HepG2 (cell line): ENCODE measurements at regions not wholly inside any gene's neighbourhood (a gene's known extent, or its start where the extent isn't known, plus 50 kb on each side); places are given as distances from the start of the nearest gene placed in this dataset.

ENCODE experiments used
- ATAC-seq: fragments of 200-7000 bp; cut with Tn5 transposase; 3 replicates; pipeline ENCODE4 v1.9.1; 2020; ENCODE audit warnings: mild to moderate bottlenecking, moderate library complexity
- BruUV-seq: library from RNA; stranded (reverse); fragments of 400-500 nt; replicated peaks from 2 replicates; lab custom pipeline; 2021; lab: Mats Ljungman, UMichigan
- CTCF ChIA-PET: fragments of 300-600 bp; formaldehyde crosslinking; extraction: SDS; loops from one replicate; lab custom pipeline; 2021; ENCODE audit warnings: low total read pairs, inconsistent platforms, low intra/inter-chr PET ratio; lab: Yijun Ruan, JAX
- POLR2A ChIA-PET: fragments of 350-600 bp; sonication (Branson Sonifier 250); formaldehyde crosslinking; loops from one replicate; lab custom pipeline; 2020; ENCODE audit warnings: antibody characterized with exemption, inconsistent platforms; lab: Yijun Ruan, JAX
- DNase-seq: peaks from one replicate; pipeline ENCODE4 v3.0.0-alpha.2; 2015; ENCODE audit warnings: low spot score
- FAIRE-seq: peaks from 3 replicates; lab custom pipeline; 2011; peaks lifted over from hg19 to GRCh38; lab: Jason Lieb, UNC
- H2AFZ ChIP-seq: one replicate; pipeline ENCODE4 v1.6.1; 2011; ENCODE audit warnings: low read length, inconsistent platforms
- H3K27ac ChIP-seq: fragments of 300-600 bp; 3 replicates; pipeline ENCODE4 v1.8.0; 2011; ENCODE audit warnings: mixed run types, mild to moderate bottlenecking, mixed read lengths, low read length, inconsistent platforms; ENCODE audit not compliant: insufficient read depth; ENCODE audit errors: extremely low read length
- H3K27me3 ChIP-seq, 2 experiments: fragments of 200-600 bp in 1 of 2; 2 replicates in 1 of 2; 3 replicates in 1 of 2; pipeline versions ENCODE4 v1.6.0 to v1.8.0; 2011; ENCODE audit warnings: low read length in 2 of 2, mild to moderate bottlenecking in 2 of 2, moderate library complexity in 2 of 2, inconsistent platforms in 1 of 2; ENCODE audit not compliant: insufficient read depth in 2 of 2, control insufficient read depth in 1 of 2
- H3K36me3 ChIP-seq, 2 experiments: fragments of 200-600 bp in 1 of 2; replicated peaks in 1 of 2; 2 replicates in 1 of 2; 3 replicates in 1 of 2; pipeline versions ENCODE4 v1.5.1 to v1.8.0; 2011; ENCODE audit warnings: low read length in 2 of 2, inconsistent platforms in 1 of 2; ENCODE audit not compliant: insufficient read depth in 2 of 2, control insufficient read depth in 1 of 2
- H3K4me1 ChIP-seq: 2 replicates; pipeline ENCODE4 v1.5.1; 2012; ENCODE audit warnings: low read length, inconsistent platforms; ENCODE audit not compliant: insufficient read depth
- H3K4me2 ChIP-seq: 2 replicates; pipeline ENCODE4 v1.6.0; 2011; ENCODE audit warnings: low read depth, low read length, inconsistent platforms
- H3K4me3 ChIP-seq, 3 experiments: fragments of 200-600 bp in 1 of 3; sonication (generic), shearing (Covaris generic) in 1 of 3; replicated peaks in 1 of 3; 2 replicates each; pipeline ENCODE4 v1.5.1; 2011 to 2016; ENCODE audit warnings: low read length in 3 of 3, inconsistent platforms in 2 of 3, low read depth in 2 of 3, mild to moderate bottlenecking in 2 of 3, control low read depth in 1 of 3, mixed read lengths in 1 of 3; ENCODE audit not compliant: insufficient read depth in 1 of 3
- H3K79me2 ChIP-seq: one replicate; pipeline ENCODE4 v1.6.1; 2011; ENCODE audit warnings: low read length, inconsistent platforms; ENCODE audit not compliant: insufficient read depth
- H3K9ac ChIP-seq: 2 replicates; pipeline ENCODE4 v1.6.0; 2011; ENCODE audit warnings: mild to moderate bottlenecking, low read depth, low read length, inconsistent platforms; ENCODE audit not compliant: insufficient read depth
- H3K9me3 ChIP-seq: 2 replicates; pipeline ENCODE4 v1.5.1; 2012; ENCODE audit warnings: mild to moderate bottlenecking, low read length
- H4K20me1 ChIP-seq: 2 replicates; pipeline ENCODE4 v1.6.0; 2011; ENCODE audit warnings: inconsistent platforms, mild to moderate bottlenecking, low read length, moderate library complexity; ENCODE audit not compliant: insufficient read depth
- GLI4 ChIP-seq: sonication (generic); formaldehyde crosslinking; IDR thresholded peaks from 2 replicates; pipeline ENCODE4 v1.5.1; 2020; ENCODE audit warnings: missing genetic modification reagents, mild to moderate bottlenecking, moderate library complexity, borderline replicate concordance
- HNRNPL ChIP-seq: fragments of 200-400 bp; formaldehyde crosslinking; IDR thresholded peaks from 2 replicates; pipeline ENCODE4 v1.6.1; 2017; ENCODE audit warnings: mild to moderate bottlenecking, low read depth, low read length
- IRF1 ChIP-seq: sonication (generic); formaldehyde crosslinking; IDR thresholded peaks from 2 replicates; pipeline ENCODE4 v1.4.0; 2020; ENCODE audit warnings: low read depth, mild to moderate bottlenecking, missing genetic modification reagents
- MBNL3 ChIP-seq: fragments of 250-450 bp; sonication (Bioruptor Pico); conservative IDR thresholded peaks from 2 replicates; pipeline ENCODE4 v1.8.0; 2022; ENCODE audit warnings: mild to moderate bottlenecking, inconsistent platforms
- NFYB ChIP-seq: sonication (generic); formaldehyde crosslinking; IDR thresholded peaks from 2 replicates; pipeline ENCODE4 v1.4.0; 2020; ENCODE audit warnings: missing genetic modification reagents
- SATB2 ChIP-seq: sonication (generic); formaldehyde crosslinking; IDR thresholded peaks from 2 replicates; pipeline ENCODE4 v1.5.0; 2020; ENCODE audit warnings: missing genetic modification reagents
- SIX4 ChIP-seq: sonication (generic); formaldehyde crosslinking; IDR thresholded peaks from 2 replicates; pipeline ENCODE4 v1.4.0; 2020; ENCODE audit warnings: missing genetic modification reagents
- TAF15 ChIP-seq: fragments of 200-400 bp; formaldehyde crosslinking; IDR thresholded peaks from one replicate; pipeline ENCODE4 v1.6.1; 2018; ENCODE audit warnings: mild to moderate bottlenecking, low read depth, low read length; ENCODE audit not compliant: poor library complexity, severe bottlenecking
- TCF7L2 ChIP-seq: IDR thresholded peaks from 2 replicates; pipeline ENCODE4 v1.6.1; 2011; ENCODE audit warnings: mild to moderate bottlenecking, low read depth, low read length, moderate library complexity
- ZMYM4 ChIP-seq: sonication (generic); formaldehyde crosslinking; IDR thresholded peaks from 2 replicates; pipeline ENCODE4 v1.8.1; 2023; ENCODE audit warnings: mild to moderate bottlenecking, missing genetic modification reagents
- ZNF143 ChIP-seq: sonication (generic); formaldehyde crosslinking; IDR thresholded peaks from 2 replicates; pipeline ENCODE4 v1.4.0; 2020; ENCODE audit warnings: missing genetic modification reagents
- ZNF615 ChIP-seq: sonication (generic); formaldehyde crosslinking; IDR thresholded peaks from 2 replicates; pipeline ENCODE4 v1.5.0; 2020; ENCODE audit warnings: mild to moderate bottlenecking, missing genetic modification reagents, borderline replicate concordance
- ZNF629 ChIP-seq: sonication (generic); formaldehyde crosslinking; conservative IDR thresholded peaks from 2 replicates; pipeline ENCODE4 v1.5.0; 2020; ENCODE audit warnings: missing genetic modification reagents
- ZNF761 ChIP-seq: sonication (generic); formaldehyde crosslinking; conservative IDR thresholded peaks from 2 replicates; pipeline ENCODE4 v1.4.0; 2020; ENCODE audit warnings: mild to moderate bottlenecking, missing genetic modification reagents
- WGBS: methylation state at CpG from one replicate; pipeline ENCODE4 v1.1.6; 2017; ENCODE audit warnings: low lambda C conversion rate; 5-methylcytosine and 5-hydroxymethylcytosine counted together
- in situ Hi-C: cut with HindIII; loops from 2 replicates; pipeline ENCODE4 v1.10.0; 2017; ENCODE audit warnings: low pct_unique_long_range_greater_than_20kb; ENCODE audit not compliant: extremely low pct_ligation_motif_present
- intact Hi-C: fragments of 100-400 bp; cut with micrococcal nuclease; formaldehyde crosslinking; loops from one replicate; pipeline ENCODE4 v1.10.0; 2022; ENCODE audit not compliant: unreplicated experiment
- TF ChIP-seq, protein P1 (sequence below): sonication (generic); formaldehyde crosslinking; IDR thresholded peaks from 2 replicates; pipeline ENCODE4 v1.4.0; 2020; ENCODE audit warnings: missing genetic modification reagents
- TF ChIP-seq, protein P2 (sequence below): sonication (generic); formaldehyde crosslinking; IDR thresholded peaks from 2 replicates; pipeline ENCODE4 v1.4.0; 2020; ENCODE audit warnings: missing genetic modification reagents; ENCODE audit errors: not compliant biosample characterization

DNA sequence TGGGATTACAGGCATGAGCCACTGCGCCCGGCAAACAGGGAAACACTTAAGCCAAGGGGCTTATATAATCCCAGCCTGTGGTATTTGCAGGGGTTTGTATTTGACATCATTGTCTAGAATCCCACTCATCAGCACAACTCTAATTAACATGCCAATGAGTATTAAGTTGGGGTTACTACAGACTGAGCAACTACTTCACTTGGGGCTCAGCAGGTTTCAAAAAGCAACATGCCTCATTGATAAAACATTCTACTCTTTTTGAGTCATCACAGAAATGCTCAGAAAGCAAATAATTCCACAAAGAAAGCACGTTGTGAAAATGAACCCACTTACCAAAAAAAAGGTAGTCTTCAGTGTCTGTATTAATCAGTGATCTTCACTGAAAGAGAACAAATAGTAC is 236.9 kb upstream of the CELF2 start (continued):
- no peak for TF ChIP-seq MBNL3

DNA sequence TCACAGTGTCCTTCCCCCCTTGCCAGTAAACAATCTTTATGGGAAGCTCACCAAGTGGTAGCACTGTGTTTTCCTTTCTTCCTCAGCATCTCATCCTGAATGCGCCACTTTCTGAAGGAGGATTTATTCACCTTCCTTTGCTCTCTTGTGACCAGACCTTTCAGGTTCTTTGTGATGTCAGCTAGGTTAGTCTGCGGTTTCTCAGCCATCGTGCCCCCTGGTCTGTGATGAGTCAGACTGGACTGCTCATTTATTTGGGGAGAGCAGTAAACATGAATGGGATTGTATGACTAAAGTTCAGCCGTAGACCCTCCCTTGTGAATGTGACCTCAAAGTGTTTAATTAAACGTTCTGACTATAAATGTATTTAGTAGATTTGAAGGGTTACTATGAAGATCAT is 235.1 kb upstream of the CELF2 start:
- TF ChIP-seq TCF7L2: no peak
- no peak for TF ChIP-seq ZNF143
- TF ChIP-seq TAF15: no peak
- TF ChIP-seq IRF1 (CRISPR knock-in tag): no peak
- TF ChIP-seq, protein P1, sequence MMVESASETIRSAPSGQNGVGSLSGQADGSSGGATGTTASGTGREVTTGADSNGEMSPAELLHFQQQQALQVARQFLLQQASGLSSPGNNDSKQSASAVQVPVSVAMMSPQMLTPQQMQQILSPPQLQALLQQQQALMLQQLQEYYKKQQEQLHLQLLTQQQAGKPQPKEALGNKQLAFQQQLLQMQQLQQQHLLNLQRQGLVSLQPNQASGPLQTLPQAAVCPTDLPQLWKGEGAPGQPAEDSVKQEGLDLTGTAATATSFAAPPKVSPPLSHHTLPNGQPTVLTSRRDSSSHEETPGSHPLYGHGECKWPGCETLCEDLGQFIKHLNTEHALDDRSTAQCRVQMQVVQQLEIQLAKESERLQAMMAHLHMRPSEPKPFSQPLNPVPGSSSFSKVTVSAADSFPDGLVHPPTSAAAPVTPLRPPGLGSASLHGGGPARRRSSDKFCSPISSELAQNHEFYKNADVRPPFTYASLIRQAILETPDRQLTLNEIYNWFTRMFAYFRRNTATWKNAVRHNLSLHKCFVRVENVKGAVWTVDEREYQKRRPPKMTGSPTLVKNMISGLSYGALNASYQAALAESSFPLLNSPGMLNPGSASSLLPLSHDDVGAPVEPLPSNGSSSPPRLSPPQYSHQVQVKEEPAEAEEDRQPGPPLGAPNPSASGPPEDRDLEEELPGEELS (CRISPR knock-in tag): no peak
- TF ChIP-seq SATB2 (CRISPR knock-in tag): no peak
- TF ChIP-seq, protein P2, sequence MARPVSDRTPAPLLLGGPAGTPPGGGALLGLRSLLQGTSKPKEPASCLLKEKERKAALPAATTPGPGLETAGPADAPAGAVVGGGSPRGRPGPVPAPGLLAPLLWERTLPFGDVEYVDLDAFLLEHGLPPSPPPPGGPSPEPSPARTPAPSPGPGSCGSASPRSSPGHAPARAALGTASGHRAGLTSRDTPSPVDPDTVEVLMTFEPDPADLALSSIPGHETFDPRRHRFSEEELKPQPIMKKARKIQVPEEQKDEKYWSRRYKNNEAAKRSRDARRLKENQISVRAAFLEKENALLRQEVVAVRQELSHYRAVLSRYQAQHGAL (CRISPR knock-in tag): no peak
- no peak for TF ChIP-seq ZNF761 (CRISPR knock-in tag)
- TF ChIP-seq ZMYM4 (CRISPR knock-in tag): no peak
- no peak for TF ChIP-seq HNRNPL
- no peak for TF ChIP-seq GLI4 (CRISPR knock-in tag)
- TF ChIP-seq ZNF629 (CRISPR knock-in tag): no peak
- no peak for TF ChIP-seq NFYB (CRISPR knock-in tag)
- TF ChIP-seq ZNF615 (CRISPR knock-in tag): no peak
- no peak for TF ChIP-seq SIX4 (CRISPR knock-in tag)
- no peak overlapping the region for H2AFZ ChIP-seq
- WGBS: 0% methylated on average over 5 of the region's 5 CpGs
- in situ Hi-C loops (no loop called here), intact Hi-C loops (no loop called here)
- H3K79me2 ChIP-seq: no peaks in the 10 kb centered on the region
- ChIA-PET POLR2A (no interaction called here), CTCF (no interaction called here)
- no peak for DNase-seq
- peaks cover 55% of the 10 kb centered on the region for H3K9me3 ChIP-seq
- no peaks in the 10 kb centered on the region for H3K36me3 ChIP-seq
- no peak overlapping the region for H3K4me2 ChIP-seq
- FAIRE-seq: no peak
- H3K27ac ChIP-seq: no peak overlapping the region
- no peak for ATAC-seq
- no peak overlapping the region for H3K9ac ChIP-seq
- no peak overlapping the region for H3K4me3 ChIP-seq
- H3K27me3 ChIP-seq: no peaks in the 10 kb centered on the region
- H3K4me1 ChIP-seq: no peaks in the 10 kb centered on the region
- no TSS peak for BruUV-seq
- no peaks in the 10 kb centered on the region for H4K20me1 ChIP-seq
